ENCODE measurements at regions not wholly inside any gene's neighbourhood (a gene's known extent, or its start where the extent isn't known, plus 50 kb on each side); places are given as distances from the start of the nearest gene placed in this dataset.

- DNase-seq (no peak), ATAC-seq (peak; percentile 40)
- peaks cover 73% of the 10 kb centered on the region for H3K4me1 Mint-ChIP-seq (ENCODE audit: low read depth)
- peaks cover 13% of the 10 kb centered on the region for H3K36me3 Mint-ChIP-seq (ENCODE audit: low read depth)
- no peaks in the 10 kb centered on the region for H3K9me3 Mint-ChIP-seq (ENCODE audit: insufficient read depth)
- H3K4me3 Mint-ChIP-seq: no peak overlapping the region
- ChIA-PET POLR2A (no interaction called here), CTCF (no interaction called here)
- peak overlapping the region; percentile 77 for H3K27ac Mint-ChIP-seq
- no peaks in the 10 kb centered on the region for H3K27me3 Mint-ChIP-seq (ENCODE audit: low read depth)
Measured at GRCh38 chr1:228809621-228810394, 74.5 kb downstream of the RHOU start.

GRCh38 chr1:228810395-228810758, 75.1 kb downstream of the RHOU start:
- H3K27me3 Mint-ChIP-seq (ENCODE audit: low read depth): no peaks in the 10 kb centered on the region
- POLR2A ChIA-PET: no interaction called here

DNA sequence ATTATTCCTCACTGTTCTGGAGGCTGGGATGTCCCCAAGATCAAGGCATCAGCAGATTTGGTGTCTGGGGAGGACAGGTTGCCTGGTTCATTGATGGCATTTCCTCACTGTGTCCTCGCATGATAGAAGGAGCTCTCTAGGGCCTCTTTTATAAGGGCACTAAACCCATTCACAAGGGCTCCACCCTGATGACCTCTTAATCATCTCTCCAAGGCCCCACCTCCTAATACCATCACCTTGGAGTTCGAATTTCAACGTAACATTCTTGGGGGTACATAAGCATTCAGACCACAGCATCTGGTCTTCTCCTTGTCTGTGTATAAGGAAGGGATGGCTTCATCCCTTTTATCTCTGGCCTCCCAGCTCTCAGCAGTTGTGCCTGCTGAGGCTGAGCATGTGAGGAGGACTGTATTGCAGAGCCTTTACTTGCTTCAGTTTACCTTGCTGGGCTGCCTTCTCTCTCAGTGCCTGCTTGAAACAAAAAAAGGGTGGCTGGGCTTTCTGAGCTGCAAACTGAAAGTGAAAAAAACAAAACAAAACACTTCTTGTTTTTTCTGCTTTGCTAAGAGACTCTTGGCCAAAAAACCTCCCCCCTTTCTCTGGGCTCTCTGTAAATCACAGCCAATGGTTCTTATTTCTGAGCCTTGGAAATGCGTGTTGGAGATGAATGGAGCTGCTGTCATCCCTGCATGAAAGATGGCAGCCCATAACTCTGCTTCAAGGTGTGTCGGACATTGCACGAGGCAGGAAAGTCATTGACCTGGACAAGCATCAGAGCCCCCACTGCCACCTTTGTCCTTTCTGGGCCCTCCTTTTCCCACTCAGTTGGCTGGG, 75.8 kb downstream of the RHOU start:
- H3K4me1 Mint-ChIP-seq (ENCODE audit: low read depth): peaks cover 62% of the 10 kb centered on the region
- H3K4me3 Mint-ChIP-seq: no peak overlapping the region
- POLR2A ChIA-PET: interaction anchor here (1.1 kb wide), 1 partner anchor 7 kb away, joined by 3 read pairs; no protein-coding TSS in a partner anchor

More at GRCh38 chr1:228810395-228810758, 75.1 kb downstream of the RHOU start:
- Mint-ChIP-seq H3K36me3 (ENCODE audit: low read depth) (peaks cover 13% of the 10 kb centered on the region), H3K9me3 (ENCODE audit: insufficient read depth) (no peaks in the 10 kb centered on the region), H3K4me3 (no peak overlapping the region), H3K27ac (peak overlapping the region; percentile 77), H3K4me1 (ENCODE audit: low read depth) (peaks cover 67% of the 10 kb centered on the region)
- DNase-seq (no peak), ATAC-seq (no peak)
- CTCF ChIA-PET: interaction anchor here (1.1 to 1.4 kb wide), 2 partner anchors 74 to 417 kb away, joined by 4 to 10 read pairs; partner anchors contain the start of gene RHOU

DNA sequence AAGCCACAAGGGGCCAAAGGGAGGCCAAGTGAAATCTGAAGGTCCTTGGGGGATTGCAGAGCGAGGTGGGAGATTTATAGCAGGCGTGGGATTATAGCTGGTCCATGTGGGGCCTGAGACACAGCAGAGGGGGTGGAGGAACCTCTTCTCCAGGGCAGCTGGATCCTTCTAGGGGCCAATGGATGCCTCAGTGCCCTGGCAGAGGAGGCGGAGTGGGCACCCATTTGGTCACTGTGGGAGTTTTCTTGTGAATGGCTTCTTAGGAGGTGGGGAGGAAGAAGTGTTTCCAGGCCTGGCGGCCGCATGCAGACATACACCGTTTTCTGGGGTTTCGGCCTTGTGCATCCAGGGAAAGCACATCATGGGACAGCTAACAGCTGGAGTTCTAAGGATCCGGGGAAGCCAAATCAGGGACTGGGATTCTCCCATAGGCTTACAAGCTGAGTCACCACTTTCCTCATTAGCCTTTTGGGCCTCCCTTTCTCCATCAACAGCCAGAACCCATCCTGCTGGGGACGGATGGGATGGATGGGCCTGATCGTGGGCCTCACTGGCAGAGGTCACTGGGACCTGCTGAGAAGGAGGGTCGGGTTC, 76.5 kb downstream of the RHOU start:
- CTCF ChIA-PET: interaction anchor here (1.1 to 1.4 kb wide), 2 partner anchors 76 to 415 kb away, joined by 4 to 10 read pairs; partner anchors contain the start of gene RHOU
- H3K4me1 Mint-ChIP-seq (ENCODE audit: low read depth): peaks cover 56% of the 10 kb centered on the region
- POLR2A ChIA-PET: interaction anchor here (1.1 kb wide), 1 partner anchor 8 kb away, joined by 3 read pairs; no protein-coding TSS in a partner anchor

More for the DNA sequence above, 75.8 kb downstream of the RHOU start:
- ATAC-seq: peak; percentile 60
- peak overlapping the region; percentile 86 for H3K27ac Mint-ChIP-seq
- no peaks in the 10 kb centered on the region for H3K27me3 Mint-ChIP-seq (ENCODE audit: low read depth)
- peaks cover 13% of the 10 kb centered on the region for H3K36me3 Mint-ChIP-seq (ENCODE audit: low read depth)
- CTCF ChIA-PET: interaction anchor here (1.1 to 1.4 kb wide), 2 partner anchors 75 to 416 kb away, joined by 4 to 10 read pairs; partner anchors contain the start of gene RHOU
- no peaks in the 10 kb centered on the region for H3K9me3 Mint-ChIP-seq (ENCODE audit: insufficient read depth)
- DNase-seq: peak; percentile 39

GRCh38 chr1:228812961-228813360, 77.7 kb downstream of the RHOU start:
- no peak for ATAC-seq
- CTCF ChIA-PET: no interaction called here
- Mint-ChIP-seq H3K27me3 (ENCODE audit: low read depth) (no peaks in the 10 kb centered on the region), H3K27ac (no peak overlapping the region), H3K4me1 (ENCODE audit: low read depth) (peaks cover 49% of the 10 kb centered on the region), H3K9me3 (ENCODE audit: insufficient read depth) (no peaks in the 10 kb centered on the region), H3K4me3 (no peak overlapping the region), H3K36me3 (ENCODE audit: low read depth) (peaks cover 9% of the 10 kb centered on the region)
- POLR2A ChIA-PET: no interaction called here
- no peak for DNase-seq

More for the DNA sequence above, 76.5 kb downstream of the RHOU start:
- H3K27ac Mint-ChIP-seq: peak overlapping the region; percentile 86
- peaks cover 9% of the 10 kb centered on the region for H3K36me3 Mint-ChIP-seq (ENCODE audit: low read depth)
- no peaks in the 10 kb centered on the region for H3K27me3 Mint-ChIP-seq (ENCODE audit: low read depth)
- H3K9me3 Mint-ChIP-seq (ENCODE audit: insufficient read depth): no peaks in the 10 kb centered on the region
- ATAC-seq (no peak), DNase-seq (no peak)
- no peak overlapping the region for H3K4me3 Mint-ChIP-seq

- H3K27ac Mint-ChIP-seq: no peak overlapping the region
- ATAC-seq (no peak), DNase-seq (no peak)
- no peaks in the 10 kb centered on the region for H3K27me3 Mint-ChIP-seq (ENCODE audit: low read depth)
- H3K9me3 Mint-ChIP-seq (ENCODE audit: insufficient read depth): no peaks in the 10 kb centered on the region
- peaks cover 37% of the 10 kb centered on the region for H3K4me1 Mint-ChIP-seq (ENCODE audit: low read depth)
- peaks cover 9% of the 10 kb centered on the region for H3K36me3 Mint-ChIP-seq (ENCODE audit: low read depth)
- CTCF ChIA-PET: no interaction called here
- POLR2A ChIA-PET: no interaction called here
- H3K4me3 Mint-ChIP-seq: no peak overlapping the region
Measured at GRCh38 chr1:228814176-228814575, 78.9 kb downstream of the RHOU start.

- no peaks in the 10 kb centered on the region for H3K9me3 Mint-ChIP-seq (ENCODE audit: insufficient read depth)
- no peak overlapping the region for H3K27ac Mint-ChIP-seq
- no peak overlapping the region for H3K4me3 Mint-ChIP-seq
- POLR2A ChIA-PET: no interaction called here
- CTCF ChIA-PET: no interaction called here
- ATAC-seq (no peak), DNase-seq (no peak)
- H3K4me1 Mint-ChIP-seq (ENCODE audit: low read depth): no peaks in the 10 kb centered on the region
- peaks cover 2% of the 10 kb centered on the region for H3K27me3 Mint-ChIP-seq (ENCODE audit: low read depth)
- no peaks in the 10 kb centered on the region for H3K36me3 Mint-ChIP-seq (ENCODE audit: low read depth)
Measured at GRCh38 chr1:228818296-228818695, 83.0 kb downstream of the RHOU start.

- no peak overlapping the region for H3K27ac Mint-ChIP-seq
- POLR2A ChIA-PET: no interaction called here
- H3K36me3 Mint-ChIP-seq (ENCODE audit: low read depth): no peaks in the 10 kb centered on the region
- H3K27me3 Mint-ChIP-seq (ENCODE audit: low read depth): peaks cover 5% of the 10 kb centered on the region
- no peak for DNase-seq
- CTCF ChIA-PET: interaction anchor here (1.1 kb wide), 1 partner anchor 9 kb away, joined by 3 read pairs; no protein-coding TSS in a partner anchor
- H3K4me3 Mint-ChIP-seq: no peak overlapping the region
- H3K4me1 Mint-ChIP-seq (ENCODE audit: low read depth): no peaks in the 10 kb centered on the region
- ATAC-seq: no peak
- H3K9me3 Mint-ChIP-seq (ENCODE audit: insufficient read depth): no peaks in the 10 kb centered on the region
Measured at GRCh38 chr1:228818928-228819630, 83.8 kb downstream of the RHOU start.

- no peaks in the 10 kb centered on the region for H3K36me3 Mint-ChIP-seq (ENCODE audit: low read depth)
- H3K4me1 Mint-ChIP-seq (ENCODE audit: low read depth): peaks cover 10% of the 10 kb centered on the region
- CTCF ChIA-PET: no interaction called here
- H3K4me3 Mint-ChIP-seq: no peak overlapping the region
- no peak for DNase-seq
- H3K27ac Mint-ChIP-seq: no peak overlapping the region
- POLR2A ChIA-PET: no interaction called here
- no peak for ATAC-seq
- no peaks in the 10 kb centered on the region for H3K9me3 Mint-ChIP-seq (ENCODE audit: insufficient read depth)
- H3K27me3 Mint-ChIP-seq (ENCODE audit: low read depth): peaks cover 5% of the 10 kb centered on the region
Measured at GRCh38 chr1:228821252-228821651, 86.0 kb downstream of the RHOU start.

DNA sequence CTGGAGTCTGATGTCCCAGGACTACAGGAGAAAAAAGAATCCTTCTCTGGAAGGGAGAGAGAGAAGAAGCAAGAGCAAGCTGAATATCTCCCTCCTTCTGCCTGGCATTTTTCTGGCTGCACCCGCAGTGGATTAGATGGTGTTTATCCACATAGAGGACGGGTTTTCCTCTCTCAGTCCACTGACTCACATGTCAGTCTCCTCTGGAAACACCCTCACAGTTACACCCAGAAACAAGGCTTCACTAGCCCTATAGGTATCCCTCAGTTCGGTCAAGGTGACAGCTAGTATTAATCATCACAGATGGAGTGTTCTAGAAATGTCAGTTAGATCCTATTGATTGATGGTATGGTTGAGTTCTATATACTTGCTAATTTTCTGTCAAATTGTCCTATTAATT, 87.9 kb downstream of the RHOU start:
- DNase-seq (no peak), ATAC-seq (no peak)
- ChIA-PET POLR2A (no interaction called here), CTCF (interaction anchor here (1.5 kb wide), 1 partner anchor 18 kb away, joined by 4 read pairs; no protein-coding TSS in a partner anchor)
- H3K9me3 Mint-ChIP-seq (ENCODE audit: insufficient read depth): no peaks in the 10 kb centered on the region
- H3K36me3 Mint-ChIP-seq (ENCODE audit: low read depth): no peaks in the 10 kb centered on the region
- H3K4me1 Mint-ChIP-seq (ENCODE audit: low read depth): peaks cover 30% of the 10 kb centered on the region
- H3K27me3 Mint-ChIP-seq (ENCODE audit: low read depth): peaks cover 5% of the 10 kb centered on the region
- H3K27ac Mint-ChIP-seq: no peak overlapping the region
- no peak overlapping the region for H3K4me3 Mint-ChIP-seq

DNA sequence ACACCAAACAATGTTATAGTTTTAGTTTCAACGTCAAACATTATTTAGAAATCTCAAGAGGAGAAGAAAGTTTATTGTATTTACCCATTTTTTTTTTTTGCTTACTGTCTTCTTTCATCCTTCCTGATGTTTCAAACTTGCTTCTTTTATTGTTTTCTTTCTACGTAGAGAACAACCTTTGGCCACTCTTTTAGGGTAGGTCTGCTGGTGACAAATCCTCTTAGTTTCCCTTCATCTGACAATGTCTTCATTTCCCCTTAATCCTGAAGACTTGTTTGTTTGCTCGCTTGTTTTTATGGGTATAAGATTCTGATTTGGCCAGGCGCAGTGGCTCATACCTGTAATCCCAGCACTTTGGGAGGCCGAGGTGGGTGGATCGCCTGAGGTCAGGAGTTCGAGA, 89.1 kb downstream of the RHOU start:
- POLR2A ChIA-PET: interaction anchor here (1.5 kb wide), 1 partner anchor 10 kb away, joined by 5 read pairs; no protein-coding TSS in a partner anchor
- H3K36me3 Mint-ChIP-seq (ENCODE audit: low read depth): no peaks in the 10 kb centered on the region
- peaks cover 5% of the 10 kb centered on the region for H3K27me3 Mint-ChIP-seq (ENCODE audit: low read depth)
- H3K4me3 Mint-ChIP-seq: no peak overlapping the region
- peaks cover 37% of the 10 kb centered on the region for H3K4me1 Mint-ChIP-seq (ENCODE audit: low read depth)
- ATAC-seq: no peak
- H3K27ac Mint-ChIP-seq: no peak overlapping the region
- H3K9me3 Mint-ChIP-seq (ENCODE audit: insufficient read depth): no peaks in the 10 kb centered on the region
- no peak for DNase-seq
- CTCF ChIA-PET: interaction anchor here (1.5 kb wide), 1 partner anchor 22 kb away, joined by 4 read pairs; no protein-coding TSS in a partner anchor
